Activated CD8-positive, alpha-beta T cell treated with anti-CD3 and anti-CD28 coated beads, Interleukin-2, amount 10 ng/mL, durations not matched to agents 7 days and 5 days (primary cell): ENCODE measurements at regions not wholly inside any gene's neighbourhood (a gene's known extent, or its start where the extent isn't known, plus 50 kb on each side); places are given as distances from the start of the nearest gene placed in this dataset.
"Not testable (repeated sequence)": the region's sequence is repeated elsewhere in the genome, so short reads cannot be mapped to it uniquely, and the experiment has no call there.

Experiments used
- ATAC-seq: fragments of 150-1000 bp; cut with Tn5 transposase; one replicate; pipeline ENCODE4 v1.10.0; 2021; ENCODE audit warnings: moderate library complexity
- CTCF ChIA-PET: fragments of 350-600 bp; sonication (Branson Sonifier 250); formaldehyde crosslinking; loops from one replicate; lab custom pipeline; 2021; ENCODE audit warnings: antibody characterized with exemption; lab: Charles Lee
- POLR2A ChIA-PET: fragments of 350-600 bp; sonication (Branson Sonifier 250); formaldehyde crosslinking; loops from one replicate; lab custom pipeline; 2021; ENCODE audit warnings: antibody characterized with exemption; lab: Charles Lee
- DNase-seq: peaks from one replicate; pipeline ENCODE4 v3.0.0-alpha.2; 2020
- H3K27ac Mint-ChIP-seq: one replicate; pipeline ENCODE4 v1.8.0; 2021; ENCODE audit warnings: mild to moderate bottlenecking, mixed read lengths
- H3K27me3 Mint-ChIP-seq: one replicate; pipeline ENCODE4 v1.8.0; 2021; ENCODE audit warnings: low read depth, mixed read lengths
- H3K36me3 Mint-ChIP-seq: one replicate; pipeline ENCODE4 v1.8.0; 2021; ENCODE audit warnings: low read depth, mixed read lengths
- H3K4me1 Mint-ChIP-seq: one replicate; pipeline ENCODE4 v1.8.0; 2021; ENCODE audit warnings: low read depth, mixed read lengths
- H3K4me3 Mint-ChIP-seq: one replicate; pipeline ENCODE4 v1.8.0; 2021; ENCODE audit warnings: mild to moderate bottlenecking, mixed read lengths
- H3K9me3 Mint-ChIP-seq: one replicate; pipeline ENCODE4 v1.8.0; 2022; ENCODE audit warnings: mixed read lengths; ENCODE audit not compliant: insufficient read depth

DNA sequence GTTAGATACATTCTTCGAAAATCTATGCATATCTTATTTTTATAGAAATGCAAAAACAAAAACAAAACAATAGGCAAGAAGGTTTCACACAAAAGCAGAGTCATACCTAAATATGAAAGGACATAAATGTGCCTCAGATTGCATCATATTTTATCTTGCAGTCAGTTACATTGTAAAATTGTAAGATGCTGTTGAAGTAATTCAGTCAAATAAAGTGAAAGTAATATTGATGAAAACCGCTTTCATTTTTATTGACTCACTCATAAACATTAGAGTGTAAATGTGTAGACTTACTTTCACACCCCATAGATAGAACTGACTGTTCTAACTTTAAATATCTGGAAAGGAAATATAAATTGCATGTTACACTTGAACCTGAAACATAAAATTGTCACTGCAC lies 931.5 kb upstream of the NUDT12 start:
- DNase-seq, result no peak
- no peaks in the 10 kb centered on the region for H3K36me3 Mint-ChIP-seq
- no peak overlapping the region for H3K27ac Mint-ChIP-seq
- no peak for ATAC-seq
- no peak overlapping the region for H3K4me3 Mint-ChIP-seq
- ChIA-PET POLR2A (no interaction called here), CTCF (no interaction called here)
- H3K9me3 Mint-ChIP-seq, result no peaks in the 10 kb centered on the region
- H3K4me1 Mint-ChIP-seq, result no peaks in the 10 kb centered on the region
- no peaks in the 10 kb centered on the region for H3K27me3 Mint-ChIP-seq

DNA sequence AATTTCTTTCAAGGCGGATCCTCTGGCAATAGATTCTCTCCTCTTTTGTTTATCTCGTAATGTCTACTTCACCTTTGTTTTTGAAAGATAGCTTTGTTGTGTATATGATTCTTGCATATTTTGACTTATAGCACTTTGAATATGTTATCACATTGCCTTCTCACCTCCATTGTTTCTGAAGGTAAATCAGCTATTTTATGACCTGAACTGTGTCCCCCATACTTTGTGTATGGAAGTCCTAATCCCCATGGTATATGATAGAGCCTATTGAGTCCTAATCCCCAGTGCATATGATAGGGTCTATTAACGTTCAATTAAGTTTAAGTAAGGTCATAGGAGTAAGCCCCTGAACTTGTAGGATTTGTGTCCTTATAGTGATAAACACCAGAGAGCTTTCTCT lies 910.2 kb upstream of the NUDT12 start:
- ChIA-PET CTCF (no interaction called here), POLR2A (no interaction called here)
- no peak for DNase-seq
- Mint-ChIP-seq H3K36me3 (no peaks in the 10 kb centered on the region), H3K9me3 (peaks cover 6% of the 10 kb centered on the region), H3K4me3 (no peak overlapping the region), H3K27ac (no peak overlapping the region), H3K27me3 (no peaks in the 10 kb centered on the region), H3K4me1 (no peaks in the 10 kb centered on the region)
- no peak for ATAC-seq

DNA sequence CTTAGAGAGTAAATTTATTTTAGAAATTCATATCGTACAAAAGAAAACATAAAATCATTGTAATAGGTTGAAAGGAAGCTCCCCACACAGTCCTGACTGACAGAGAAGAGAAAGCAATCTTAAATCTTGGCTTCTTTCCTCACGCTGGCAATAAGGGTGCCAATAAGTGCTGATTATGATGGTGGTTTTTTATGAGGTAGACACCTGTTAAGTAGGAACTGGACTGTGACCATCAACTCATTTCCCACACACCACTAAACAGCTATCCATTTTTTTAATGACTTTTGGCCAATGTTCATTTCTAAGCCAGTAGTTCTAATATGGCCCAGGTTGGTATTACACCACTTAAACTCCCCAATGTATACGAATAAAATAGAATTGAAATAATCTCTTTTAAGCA lies 893.5 kb upstream of the NUDT12 start:
- H3K4me3 Mint-ChIP-seq, result no peak overlapping the region
- H3K9me3 Mint-ChIP-seq, result peaks cover 7% of the 10 kb centered on the region
- H3K4me1 Mint-ChIP-seq, result no peaks in the 10 kb centered on the region
- ChIA-PET CTCF (no interaction called here), POLR2A (no interaction called here)
- H3K27me3 Mint-ChIP-seq, result no peaks in the 10 kb centered on the region
- DNase-seq (no peak), ATAC-seq (no peak)
- H3K27ac Mint-ChIP-seq, result no peak overlapping the region
- no peaks in the 10 kb centered on the region for H3K36me3 Mint-ChIP-seq

DNA sequence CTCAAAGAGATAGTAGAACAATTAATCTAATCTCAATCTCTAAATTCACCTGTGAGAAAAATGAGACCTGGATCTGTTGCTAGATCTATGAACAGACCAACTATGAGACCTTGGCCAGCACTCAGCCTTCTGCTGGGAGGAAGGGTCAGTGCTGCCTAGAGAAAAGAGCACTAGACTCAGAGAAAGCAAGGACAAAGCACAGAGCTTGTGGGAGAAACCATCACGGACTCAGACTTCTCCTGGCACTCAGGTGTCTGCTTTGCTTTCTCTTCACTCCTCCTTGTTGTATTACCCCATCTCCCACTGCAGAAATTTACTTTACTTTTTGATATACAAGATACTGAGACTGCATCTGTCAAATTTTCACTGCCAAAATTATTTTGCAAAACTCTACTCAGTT lies 890.0 kb upstream of the NUDT12 start:
- no peak overlapping the region for H3K27ac Mint-ChIP-seq
- H3K4me3 Mint-ChIP-seq, result no peak overlapping the region
- DNase-seq, result no peak
- H3K9me3 Mint-ChIP-seq, result no peaks in the 10 kb centered on the region
- H3K4me1 Mint-ChIP-seq, result no peaks in the 10 kb centered on the region
- POLR2A ChIA-PET, result no interaction called here
- H3K36me3 Mint-ChIP-seq, result no peaks in the 10 kb centered on the region
- no peak for ATAC-seq
- H3K27me3 Mint-ChIP-seq, result no peaks in the 10 kb centered on the region
- CTCF ChIA-PET, result no interaction called here

DNA sequence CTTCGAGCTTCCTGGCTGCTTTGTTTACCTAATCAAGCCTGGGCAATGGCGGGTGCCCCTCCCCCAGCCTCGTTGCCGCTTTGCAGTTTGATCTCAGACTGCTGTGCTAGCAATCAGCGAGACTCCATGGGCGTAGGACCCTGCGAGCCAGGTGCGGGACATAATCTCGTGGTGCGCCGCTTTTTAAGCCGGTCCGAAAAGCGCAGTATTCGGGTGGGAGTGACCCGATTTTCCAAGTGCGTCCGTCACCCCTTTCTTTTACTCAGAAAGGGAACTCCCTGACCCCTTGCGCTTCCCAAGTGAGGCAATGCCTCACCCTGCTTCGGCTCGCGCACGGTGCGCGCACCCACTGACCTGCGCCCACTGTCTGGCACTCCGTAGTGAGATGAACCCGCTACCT lies 889.3 kb upstream of the NUDT12 start:
- H3K4me3 Mint-ChIP-seq, DNase-seq, H3K27ac Mint-ChIP-seq, POLR2A ChIA-PET, H3K27me3 Mint-ChIP-seq, ATAC-seq, H3K4me1 Mint-ChIP-seq, H3K36me3 Mint-ChIP-seq, H3K9me3 Mint-ChIP-seq, CTCF ChIA-PET: not testable (repeated sequence)

DNA sequence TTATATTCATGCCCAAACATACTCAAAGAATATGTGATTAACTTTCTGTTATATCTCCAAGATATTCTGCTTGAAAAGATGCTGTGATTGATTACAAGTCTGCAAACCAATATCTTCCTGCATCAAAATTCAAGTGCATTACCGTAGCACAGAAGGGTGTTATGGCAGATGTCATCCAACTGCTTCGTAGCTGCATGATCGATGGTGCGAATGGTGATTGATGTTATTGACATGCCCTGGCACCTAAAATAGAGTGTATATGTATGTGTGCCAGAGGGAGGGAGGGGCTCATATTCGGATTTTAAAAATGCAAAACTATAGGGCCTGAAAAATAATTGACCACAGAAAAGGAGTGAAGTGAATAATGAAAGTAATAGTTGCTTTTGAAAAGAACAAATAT lies 882.1 kb upstream of the NUDT12 start:
- POLR2A ChIA-PET, result no interaction called here
- H3K9me3 Mint-ChIP-seq, result peaks cover 4% of the 10 kb centered on the region
- H3K27me3 Mint-ChIP-seq, result no peaks in the 10 kb centered on the region
- no peak overlapping the region for H3K27ac Mint-ChIP-seq
- CTCF ChIA-PET, result no interaction called here
- no peaks in the 10 kb centered on the region for H3K36me3 Mint-ChIP-seq
- no peak for ATAC-seq
- no peak overlapping the region for H3K4me3 Mint-ChIP-seq
- H3K4me1 Mint-ChIP-seq, result no peaks in the 10 kb centered on the region
- DNase-seq, result no peak

DNA sequence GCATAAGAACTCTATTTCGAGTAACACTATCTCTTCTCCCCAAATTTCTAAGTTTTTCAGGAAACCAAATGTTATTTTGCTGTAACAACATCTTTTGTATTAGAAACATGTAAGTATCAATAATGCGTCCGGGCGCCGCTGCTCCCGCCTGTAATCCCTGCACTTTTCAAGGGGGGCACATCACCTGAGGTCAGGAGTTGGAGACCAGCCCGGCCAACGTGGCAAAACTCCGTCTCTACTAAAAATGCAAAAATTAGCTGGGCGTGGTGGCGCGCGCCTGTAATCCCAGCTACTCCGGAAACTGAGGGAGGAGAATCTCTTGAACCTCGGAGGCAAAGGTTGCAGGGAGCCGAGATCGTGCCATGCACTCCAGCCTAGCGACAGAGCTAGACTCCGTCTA lies 881.1 kb upstream of the NUDT12 start:
- ATAC-seq, result no peak
- DNase-seq, result no peak
- Mint-ChIP-seq H3K36me3 (no peaks in the 10 kb centered on the region), H3K27ac (no peak overlapping the region), H3K9me3 (peaks cover 4% of the 10 kb centered on the region), H3K27me3 (no peaks in the 10 kb centered on the region), H3K4me1 (no peaks in the 10 kb centered on the region), H3K4me3 (no peak overlapping the region)
- ChIA-PET POLR2A (no interaction called here), CTCF (no interaction called here)

DNA sequence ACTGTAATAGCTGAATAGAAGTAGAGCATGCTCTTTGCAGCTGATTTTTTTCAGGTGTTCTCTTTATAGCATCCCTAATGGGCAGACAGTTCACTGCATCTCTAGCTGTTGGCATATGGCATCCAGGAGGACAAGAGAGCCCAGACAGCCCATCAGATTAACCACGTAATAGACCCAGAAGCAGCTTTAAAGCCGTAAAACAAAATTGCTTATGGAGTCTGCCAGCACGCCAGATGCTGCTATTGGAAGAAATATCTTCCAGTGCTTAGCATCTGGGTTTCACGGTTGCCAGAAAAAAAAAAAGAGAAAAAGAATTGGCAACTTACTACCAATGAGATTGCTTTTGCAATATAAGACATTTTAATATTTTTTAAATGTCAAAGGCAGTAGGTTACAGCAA lies 869.4 kb upstream of the NUDT12 start:
- DNase-seq (no peak), ATAC-seq (no peak)
- Mint-ChIP-seq H3K4me3 (no peak overlapping the region), H3K27me3 (no peaks in the 10 kb centered on the region), H3K4me1 (no peaks in the 10 kb centered on the region), H3K27ac (no peak overlapping the region), H3K36me3 (no peaks in the 10 kb centered on the region), H3K9me3 (peaks cover 6% of the 10 kb centered on the region)
- ChIA-PET POLR2A (no interaction called here), CTCF (no interaction called here)

DNA sequence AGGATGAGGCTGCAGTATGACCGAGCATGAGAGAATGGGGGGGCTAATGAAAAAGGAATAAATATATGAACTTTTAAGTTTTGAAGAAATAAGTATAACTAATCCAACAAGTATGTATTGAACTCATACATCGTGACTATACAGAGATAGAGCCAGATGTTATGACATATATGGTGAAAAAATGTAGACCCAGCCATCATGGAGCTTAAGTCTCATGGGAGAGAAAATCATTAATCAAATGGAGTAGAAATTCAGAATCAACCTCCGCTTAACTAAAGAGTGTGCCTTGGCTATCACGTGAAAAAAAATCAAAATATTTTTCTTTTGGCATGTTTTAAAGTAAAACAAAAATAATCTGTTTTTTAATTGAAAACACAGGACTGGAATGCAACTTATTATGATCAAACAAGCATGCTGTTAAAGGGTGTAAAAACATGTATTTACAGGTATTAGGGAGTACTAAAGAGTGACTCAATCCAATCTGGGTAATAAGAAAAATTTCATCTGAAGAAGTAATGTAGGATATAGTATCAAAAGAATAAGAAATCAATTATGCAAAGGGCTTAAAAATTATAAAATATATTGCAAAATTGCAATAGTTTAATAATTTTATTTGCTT lies 868.5 kb upstream of the NUDT12 start:
- Mint-ChIP-seq H3K27ac (no peak overlapping the region), H3K4me3 (no peak overlapping the region), H3K4me1 (no peaks in the 10 kb centered on the region), H3K9me3 (peaks cover 6% of the 10 kb centered on the region), H3K27me3 (no peaks in the 10 kb centered on the region), H3K36me3 (no peaks in the 10 kb centered on the region)
- DNase-seq (no peak), ATAC-seq (no peak)
- ChIA-PET CTCF (no interaction called here), POLR2A (no interaction called here)

DNA sequence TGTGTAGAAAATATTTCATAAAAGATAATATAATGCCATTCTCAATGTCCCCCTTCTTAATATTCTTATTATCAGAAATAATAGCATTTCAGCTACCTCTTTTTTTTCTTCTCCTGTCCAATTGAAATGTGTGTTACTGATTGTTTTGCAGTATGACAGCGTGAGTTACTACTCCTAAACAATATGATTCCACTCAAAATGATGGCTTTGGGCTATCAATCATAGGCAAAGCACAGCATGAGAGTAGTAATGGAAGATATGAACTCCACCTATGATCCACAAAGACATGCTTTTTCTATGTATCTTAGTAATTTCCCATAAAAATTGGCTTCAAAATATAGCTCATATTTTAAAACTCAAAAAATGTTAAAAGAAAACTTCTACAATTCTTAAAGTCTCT lies 867.3 kb upstream of the NUDT12 start:
- Mint-ChIP-seq H3K9me3 (peaks cover 6% of the 10 kb centered on the region), H3K27ac (no peak overlapping the region), H3K4me3 (no peak overlapping the region), H3K36me3 (no peaks in the 10 kb centered on the region), H3K4me1 (no peaks in the 10 kb centered on the region), H3K27me3 (no peaks in the 10 kb centered on the region)
- ChIA-PET CTCF (no interaction called here), POLR2A (no interaction called here)
- DNase-seq (no peak), ATAC-seq (no peak)

DNA sequence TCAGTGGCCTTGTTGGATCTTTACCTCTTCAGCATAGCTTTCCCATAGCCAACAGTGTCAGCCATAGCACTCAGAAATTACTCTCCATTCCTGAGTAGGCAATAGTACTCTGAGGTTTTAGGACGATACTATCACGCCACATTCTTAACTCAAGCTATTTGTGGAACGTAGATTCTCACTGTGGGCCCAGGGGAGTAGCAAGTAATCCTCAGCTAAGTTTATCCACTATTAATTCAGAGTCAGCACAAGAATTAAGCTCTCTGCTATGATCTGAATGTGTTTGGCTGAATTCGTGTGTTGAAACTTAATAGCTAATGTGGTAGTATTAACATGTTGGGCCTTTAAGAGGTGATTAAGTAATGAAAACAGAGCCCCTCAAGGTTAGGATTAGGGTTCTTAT lies 858.8 kb upstream of the NUDT12 start:
- ATAC-seq, result no peak
- Mint-ChIP-seq H3K27me3 (no peaks in the 10 kb centered on the region), H3K27ac (no peak overlapping the region), H3K9me3 (peaks cover 8% of the 10 kb centered on the region), H3K4me3 (no peak overlapping the region), H3K4me1 (no peaks in the 10 kb centered on the region), H3K36me3 (no peaks in the 10 kb centered on the region)
- DNase-seq, result no peak
- ChIA-PET POLR2A (no interaction called here), CTCF (no interaction called here)

DNA sequence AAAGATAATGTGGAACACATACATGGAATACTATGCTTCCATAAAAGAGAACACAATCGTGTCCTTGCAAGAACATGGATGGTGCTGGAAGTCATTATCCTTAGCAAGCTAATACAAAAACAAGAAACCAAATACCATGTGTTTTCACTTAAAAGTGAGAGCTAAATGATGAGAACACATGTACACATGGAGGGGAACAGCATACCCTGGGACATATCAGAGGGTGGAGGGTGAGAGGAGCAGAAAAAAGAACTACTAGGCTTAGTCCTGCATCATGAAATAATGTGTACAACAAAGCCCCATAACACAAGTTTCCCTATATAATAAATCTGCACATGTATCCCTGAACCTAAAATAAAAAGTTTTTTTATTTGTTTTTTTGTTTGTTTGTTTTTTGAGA lies 855.5 kb upstream of the NUDT12 start:
- peaks cover 8% of the 10 kb centered on the region for H3K9me3 Mint-ChIP-seq
- no peaks in the 10 kb centered on the region for H3K36me3 Mint-ChIP-seq
- POLR2A ChIA-PET, result no interaction called here
- CTCF ChIA-PET, result no interaction called here
- H3K27ac Mint-ChIP-seq, result no peak overlapping the region
- ATAC-seq, result no peak
- H3K27me3 Mint-ChIP-seq, result no peaks in the 10 kb centered on the region
- no peak overlapping the region for H3K4me3 Mint-ChIP-seq
- no peak for DNase-seq
- no peaks in the 10 kb centered on the region for H3K4me1 Mint-ChIP-seq

DNA sequence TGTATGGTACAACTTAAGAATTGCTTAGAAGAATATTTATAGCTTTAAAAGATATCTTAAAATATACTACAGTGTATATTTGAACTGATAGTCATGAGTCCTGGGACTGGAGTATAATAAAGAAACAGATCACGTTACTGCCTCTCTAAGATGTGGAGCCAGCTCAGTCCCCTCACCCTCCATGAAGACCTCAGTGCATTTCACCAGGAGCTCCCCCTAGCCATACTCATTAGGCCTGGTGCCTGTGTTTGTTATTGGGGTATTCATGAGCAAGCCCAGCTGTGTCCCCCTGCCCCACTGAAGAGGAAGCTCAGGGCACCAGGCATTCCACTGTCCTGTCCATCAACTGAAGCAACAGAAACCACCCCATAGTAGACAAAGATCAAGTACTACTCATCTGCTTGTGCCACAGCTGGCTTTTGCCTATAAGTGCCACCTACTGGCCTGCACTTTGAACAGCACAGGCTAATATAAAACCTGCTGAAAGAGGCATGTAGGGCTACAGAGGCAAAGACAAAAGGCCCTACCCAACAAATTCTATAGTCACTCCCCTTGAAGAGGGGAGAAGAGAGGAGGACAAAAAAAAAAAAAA lies 850.2 kb upstream of the NUDT12 start:
- no peaks in the 10 kb centered on the region for H3K4me1 Mint-ChIP-seq
- ChIA-PET CTCF (no interaction called here), POLR2A (no interaction called here)
- no peak overlapping the region for H3K4me3 Mint-ChIP-seq
- ATAC-seq (no peak), DNase-seq (no peak)
- no peak overlapping the region for H3K27ac Mint-ChIP-seq
- no peaks in the 10 kb centered on the region for H3K9me3 Mint-ChIP-seq
- H3K27me3 Mint-ChIP-seq, result no peaks in the 10 kb centered on the region
- no peaks in the 10 kb centered on the region for H3K36me3 Mint-ChIP-seq
